AML-193 (cell line): ENCODE measurements at regions not wholly inside any gene's neighbourhood (a gene's known extent, or its start where the extent isn't known, plus 50 kb on each side); places are given as distances from the start of the nearest gene placed in this dataset.
"Not testable (repeated sequence)": the region's sequence is repeated elsewhere in the genome, so short reads cannot be mapped to it uniquely, and the experiment has no call there.

Experiments used
- DNase-seq, 2 experiments: peaks; one replicate each; lab custom pipeline; 2025; lab: John Stamatoyannopoulos, UW

DNA sequence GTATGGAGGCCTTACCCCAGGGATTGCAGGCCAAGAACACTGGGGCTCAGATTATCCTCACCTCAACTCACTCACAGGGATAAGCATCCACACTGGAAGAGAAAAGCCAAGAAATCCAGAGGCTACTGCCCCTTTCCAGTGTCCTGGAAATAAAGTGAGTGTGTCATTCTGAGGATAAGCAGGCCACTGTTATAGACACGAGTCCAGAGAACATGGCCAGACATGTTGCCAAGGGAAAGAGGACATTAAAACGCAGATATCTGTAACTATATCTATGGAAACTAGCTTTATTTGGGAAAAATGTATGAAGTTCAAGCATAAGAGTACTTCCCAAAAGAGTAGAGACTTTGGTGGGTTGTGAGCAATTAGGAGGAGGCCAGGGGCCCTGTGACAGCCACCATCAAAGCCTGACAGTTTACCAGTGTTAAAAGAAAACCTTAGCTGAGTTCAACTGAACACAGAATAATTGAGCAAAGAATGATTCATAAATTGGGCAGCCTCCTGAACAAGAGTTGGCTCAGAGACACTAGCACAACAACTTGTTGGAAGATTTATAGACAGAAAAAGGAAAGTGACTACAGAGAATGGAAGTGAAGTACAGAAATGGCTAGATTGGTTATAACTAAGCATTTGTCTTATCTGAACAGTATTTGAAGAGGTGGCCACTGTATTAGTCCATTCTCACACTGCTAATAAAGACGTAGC lies 1222.2 kb downstream of the STIM2 start:
- no peak for DNase-seq

GRCh38 chr4:28092610-28093009 lies 1232.0 kb downstream of the STIM2 start:
- no peak for DNase-seq

- no peak for DNase-seq
These were observed 1232.4 kb downstream of the STIM2 start for GRCh38 chr4:28093071-28093470.

DNA sequence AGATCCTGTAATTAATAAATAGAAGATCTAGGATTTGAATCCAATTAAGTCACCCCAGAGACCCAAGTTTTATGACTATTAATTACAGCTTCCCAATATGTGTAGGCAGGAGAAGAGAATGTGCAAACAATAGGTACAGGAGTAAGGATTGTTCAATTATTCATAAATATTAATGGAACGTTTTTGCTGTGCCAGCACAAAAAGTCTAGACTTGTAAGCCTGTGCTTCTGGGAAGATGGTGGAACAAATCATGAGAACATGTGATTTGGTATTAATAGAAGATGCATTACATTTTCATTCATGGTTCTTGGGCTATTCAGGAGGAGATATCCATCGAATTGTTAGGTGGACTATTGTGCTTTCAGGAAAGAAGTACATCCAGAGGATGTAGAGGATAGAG lies 1240.9 kb downstream of the STIM2 start:
- DNase-seq, result no peak

- no peak for DNase-seq
These were observed 1244.7 kb downstream of the STIM2 start for GRCh38 chr4:28105271-28105859.

DNA sequence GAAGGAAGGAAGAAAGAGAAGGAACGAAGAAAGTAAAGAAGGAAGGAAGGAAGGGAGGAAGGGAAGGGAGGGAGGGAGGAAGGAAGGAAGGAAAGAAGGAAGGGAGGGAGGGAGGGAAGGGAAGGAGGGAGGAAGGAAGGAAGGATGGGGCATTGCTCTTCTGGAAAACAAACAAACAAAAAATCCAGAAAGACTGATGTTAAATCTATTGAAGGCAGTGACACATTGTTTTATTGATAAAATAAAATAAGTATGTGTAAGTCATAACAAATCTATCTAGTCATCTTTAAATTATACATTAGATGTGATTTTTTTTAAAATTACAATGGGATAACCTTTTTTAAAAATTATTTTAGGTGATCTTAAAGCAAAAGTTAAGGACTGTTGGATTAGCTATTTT lies 1245.5 kb downstream of the STIM2 start:
- no peak for DNase-seq

DNA sequence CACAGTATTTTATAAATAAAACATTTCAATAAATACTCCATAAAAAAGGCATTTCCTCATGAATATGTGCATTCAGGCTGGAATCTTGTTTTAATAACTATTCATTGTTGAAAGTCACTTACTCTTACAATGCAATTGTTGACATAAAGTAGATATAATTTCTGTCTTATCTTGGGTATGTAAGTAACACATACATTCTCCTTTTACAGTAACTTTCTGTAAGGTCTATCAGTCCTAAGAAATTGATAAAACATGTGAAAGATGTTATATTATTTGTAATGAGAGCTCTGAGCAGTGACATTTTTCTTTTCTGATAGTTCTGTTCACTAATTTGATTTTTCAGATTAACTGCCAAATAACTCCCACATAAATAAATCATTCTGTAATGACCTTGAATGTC lies 1249.2 kb downstream of the STIM2 start:
- no peak for DNase-seq

DNA sequence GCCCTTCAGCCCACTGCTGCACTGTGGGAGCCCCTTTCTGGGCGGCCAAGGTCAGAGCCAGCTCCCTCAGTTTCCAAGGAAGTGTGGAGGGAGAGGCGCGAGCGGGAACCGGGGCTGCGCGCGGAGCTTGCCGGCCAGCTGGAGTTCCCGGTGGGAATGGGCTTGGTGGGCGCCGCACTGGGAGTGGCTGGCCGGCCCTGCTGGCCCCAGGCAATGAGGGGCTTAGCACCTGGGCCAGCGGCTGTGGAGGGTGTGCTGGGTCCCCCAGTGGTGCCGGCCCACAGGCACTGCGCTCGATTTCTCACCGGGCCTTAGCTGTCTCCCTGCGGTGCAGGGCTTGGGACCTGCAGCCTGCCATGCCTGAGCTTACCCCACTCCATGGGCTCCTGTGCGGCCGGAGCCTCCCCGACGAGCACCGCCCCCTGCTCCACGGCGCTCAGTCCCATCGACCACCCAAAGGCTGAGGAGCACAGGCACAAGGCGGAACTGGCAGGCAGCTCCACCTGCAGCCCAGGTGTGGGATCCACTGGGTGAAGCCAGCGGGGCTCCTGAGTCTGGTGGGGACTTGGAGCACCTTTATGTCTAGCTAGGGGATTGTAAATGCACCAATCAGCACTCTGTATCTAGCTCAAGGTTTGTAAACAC lies 1252.2 kb downstream of the STIM2 start:
- DNase-seq, result not testable (repeated sequence)

- not testable (repeated sequence) for DNase-seq
These were observed 1252.9 kb downstream of the STIM2 start for GRCh38 chr4:28113586-28113985.

DNA sequence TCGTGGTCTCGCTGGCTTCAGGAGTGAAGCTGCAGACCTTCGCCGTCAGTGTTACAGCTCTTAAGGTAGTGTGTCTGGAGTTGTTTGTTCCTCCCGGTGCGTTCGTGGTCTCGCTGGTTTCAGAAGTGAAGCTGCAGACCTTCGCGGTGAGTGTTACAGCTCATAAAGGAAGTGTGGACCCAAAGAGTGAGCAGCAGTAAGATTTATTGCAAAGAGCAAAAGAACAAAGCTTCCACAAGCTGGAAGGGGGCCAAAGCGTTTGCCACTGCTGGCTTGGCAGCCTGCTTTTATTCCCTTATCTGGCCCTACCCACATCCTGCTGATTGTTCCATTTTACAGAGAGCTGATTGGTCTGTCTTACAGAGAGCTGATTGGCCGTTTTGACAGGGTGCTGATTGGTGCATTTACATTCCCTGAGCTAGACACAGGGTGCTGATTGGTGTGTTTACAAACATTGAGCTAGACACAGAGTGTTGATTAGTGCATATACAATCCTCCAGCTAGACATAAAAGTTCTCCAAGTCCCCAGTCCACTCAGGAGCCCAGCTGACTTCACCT lies 1256.0 kb downstream of the STIM2 start:
- DNase-seq, result not testable (repeated sequence)

DNA sequence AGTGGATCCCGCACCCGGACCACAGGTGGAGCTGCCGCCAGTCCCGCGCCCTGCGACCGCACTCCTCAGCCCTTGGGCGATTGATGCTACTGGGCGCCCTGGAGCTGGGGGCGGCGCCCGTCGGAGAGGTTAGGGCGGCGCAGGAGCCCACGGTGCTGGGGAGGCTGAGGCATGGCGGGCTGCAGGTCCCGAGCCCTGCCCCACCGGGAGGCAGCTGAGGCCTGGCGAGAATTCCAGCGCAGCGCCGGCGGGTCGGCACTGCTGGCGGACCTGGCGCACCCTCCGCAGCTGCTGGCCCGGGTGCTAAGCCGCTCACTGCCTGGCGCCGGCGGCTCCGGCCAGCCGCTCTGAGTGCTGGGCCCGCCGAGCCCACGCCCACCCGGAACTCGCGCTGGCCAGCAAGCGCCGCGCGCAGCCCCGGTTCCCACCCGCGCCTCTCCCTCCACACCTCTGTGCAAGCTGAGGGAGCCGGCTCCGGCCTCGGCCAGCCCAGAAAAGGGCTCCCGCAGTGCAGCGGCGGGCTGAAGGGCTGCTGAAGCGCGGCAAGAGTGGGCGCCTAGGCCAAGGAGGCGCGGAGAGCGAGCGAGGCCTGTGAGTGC lies 1256.5 kb downstream of the STIM2 start:
- DNase-seq, result no peak

DNA sequence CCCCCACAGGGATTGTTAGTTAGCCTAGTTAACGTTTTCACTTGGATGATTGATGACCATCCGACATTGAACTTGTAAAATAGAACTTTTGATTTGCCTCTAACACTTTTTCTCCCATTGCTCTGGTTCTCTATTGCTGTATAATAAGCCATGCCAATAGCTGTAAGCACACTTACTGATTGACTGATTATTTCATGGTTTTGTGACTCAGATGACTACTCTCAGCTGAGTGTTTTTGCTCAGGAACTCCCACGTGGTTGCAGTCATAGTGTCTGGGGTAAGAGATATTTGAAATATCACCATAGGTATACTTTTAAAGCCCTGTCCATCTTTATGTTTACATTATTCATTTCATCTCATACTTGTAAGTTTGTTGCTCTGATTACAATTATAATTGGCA lies 1285.5 kb downstream of the STIM2 start:
- no peak for DNase-seq

- DNase-seq, result no peak
These were observed 1287.6 kb downstream of the STIM2 start for GRCh38 chr4:28148221-28148620.

- DNase-seq, result no peak
These were observed 1289.1 kb downstream of the STIM2 start for GRCh38 chr4:28149762-28150161.

- no peak for DNase-seq
These were observed 1290.7 kb downstream of the STIM2 start for GRCh38 chr4:28151314-28151713.

DNA sequence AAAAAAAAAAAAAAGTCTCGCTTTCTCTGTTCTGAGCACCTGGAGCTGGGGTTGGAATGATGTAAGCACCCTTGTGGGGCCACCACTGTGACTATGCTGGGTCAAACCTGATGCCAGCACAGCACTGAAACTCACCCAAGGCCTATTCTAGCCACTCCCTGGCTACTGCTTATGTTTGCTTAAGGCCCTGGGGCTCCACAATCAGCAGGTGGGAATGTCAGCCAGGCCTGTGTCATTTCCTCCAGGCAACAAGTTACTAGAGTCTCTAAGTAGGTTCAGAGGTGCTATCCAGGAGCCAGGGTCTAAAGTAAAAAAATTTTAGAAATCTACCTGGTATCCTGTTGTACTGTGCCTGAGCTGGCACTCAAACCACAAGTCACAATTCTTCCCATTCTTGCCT lies 1306.8 kb downstream of the STIM2 start:
- no peak for DNase-seq

DNA sequence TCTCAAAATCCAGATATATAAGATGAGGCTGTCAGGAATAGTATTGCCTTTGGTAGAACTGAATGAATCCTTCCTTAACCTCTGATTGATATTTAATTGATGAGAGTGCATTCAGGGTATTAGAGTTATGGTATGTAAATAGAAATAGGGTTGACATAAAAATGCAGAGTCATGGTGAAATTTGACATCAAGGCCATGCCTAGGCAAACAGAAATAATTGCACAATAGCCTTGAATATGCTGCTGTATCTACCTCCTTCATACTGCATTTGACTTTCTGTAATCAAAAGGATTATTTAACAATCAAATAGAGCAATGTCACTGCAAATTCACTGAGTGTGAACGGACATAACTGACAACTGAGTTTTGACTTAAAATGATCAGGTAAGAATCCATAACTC lies 1316.3 kb downstream of the STIM2 start:
- no peak for DNase-seq

GRCh38 chr4:28177641-28178040 lies 1317.0 kb downstream of the STIM2 start:
- DNase-seq, result no peak

DNA sequence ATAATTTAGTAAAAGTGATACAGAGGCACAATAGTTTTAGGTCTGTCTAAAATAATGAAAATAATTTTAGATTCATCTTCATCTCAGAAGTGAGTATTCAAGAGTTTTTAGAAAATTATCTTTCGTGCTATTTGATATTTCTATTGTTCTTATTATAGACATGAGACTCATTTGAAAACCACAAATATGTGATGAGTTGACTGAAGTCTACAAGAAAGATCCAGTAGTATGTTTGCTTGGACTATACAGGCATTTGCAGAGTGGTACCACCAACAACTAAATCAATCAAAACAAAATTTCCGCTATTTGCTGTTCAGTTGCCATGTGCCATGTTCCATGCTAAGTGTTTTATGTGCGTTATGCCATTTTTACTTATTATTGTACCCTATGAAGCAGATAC lies 1318.5 kb downstream of the STIM2 start:
- DNase-seq, result no peak

- no peak for DNase-seq
These were observed 1348.8 kb downstream of the STIM2 start for GRCh38 chr4:28209371-28209924.

DNA sequence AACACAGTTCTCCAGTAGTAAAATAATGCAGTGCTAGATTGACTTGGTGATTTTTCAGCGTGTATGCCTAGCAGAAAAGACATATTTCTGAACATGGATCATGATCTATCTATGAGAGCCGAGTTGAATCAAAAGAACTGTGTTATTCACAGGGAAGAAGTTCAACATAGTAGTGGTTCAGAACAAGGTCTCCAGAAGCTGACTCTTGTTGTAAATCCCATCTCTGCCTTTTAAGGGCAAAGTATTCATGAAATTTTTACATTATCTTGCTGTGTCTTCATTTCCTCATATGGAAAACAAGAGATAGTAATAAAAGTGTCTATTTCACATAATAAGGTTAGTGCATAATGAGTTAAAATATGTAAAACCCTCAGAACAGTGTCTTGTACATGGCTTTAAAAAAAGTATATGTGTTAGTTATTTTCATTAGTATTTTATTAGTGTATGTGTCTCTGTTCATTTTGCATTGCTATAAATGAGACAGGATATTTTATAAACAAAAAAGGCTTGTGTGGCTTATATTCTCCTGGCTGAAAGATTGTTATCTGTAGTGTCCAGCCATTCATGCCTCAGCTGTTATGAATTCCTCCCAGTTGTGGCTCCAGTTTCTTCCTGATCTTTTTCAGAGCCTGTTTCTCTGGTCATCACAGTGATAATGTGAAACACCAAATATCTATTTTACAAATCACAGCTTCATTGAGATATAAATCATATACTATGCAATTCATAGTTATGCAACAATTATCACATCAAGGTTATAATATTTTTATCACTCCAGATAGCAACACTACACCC lies 1351.2 kb downstream of the STIM2 start:
- DNase-seq, result no peak

DNA sequence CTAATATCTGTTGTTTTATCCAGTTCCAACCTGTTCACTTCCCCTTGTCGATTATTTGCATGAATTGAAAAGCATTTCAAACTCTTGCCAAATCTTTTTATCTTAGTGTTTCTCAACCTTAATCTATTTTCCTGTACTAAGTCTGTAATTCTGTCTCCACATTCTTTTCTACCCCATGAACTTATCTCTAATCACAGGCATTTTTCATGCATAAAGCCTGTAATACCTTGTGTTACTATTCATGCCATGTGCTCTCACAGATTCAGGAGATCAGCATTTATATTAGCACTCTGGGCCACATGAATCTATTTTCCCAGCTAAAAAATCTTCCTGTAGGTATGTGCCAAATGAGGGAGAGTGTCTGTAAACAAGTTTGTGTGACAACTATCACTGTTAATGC lies 1360.9 kb downstream of the STIM2 start:
- no peak for DNase-seq
